ENCODE measurements at regions not wholly inside any gene's neighbourhood (a gene's known extent, or its start where the extent isn't known, plus 50 kb on each side); places are given as distances from the start of the nearest gene placed in this dataset.

- TF ChIP-seq CTCF (IDR thresholded peaks at IDR 0.05; ENCODE audit: poor library complexity, severe bottlenecking): no peak
- no peak for TF ChIP-seq SMC3 (conservative IDR thresholded peaks at IDR 0.05; ENCODE audit: poor library complexity)
- no peak for TF ChIP-seq TAF1 (IDR thresholded peaks at IDR 0.05; ENCODE audit: low read depth)
- no peak for TF ChIP-seq EZH2 (IDR thresholded peaks at IDR 0.05; ENCODE audit: borderline replicate concordance, insufficient read depth, low read length, poor library complexity, severe bottlenecking)
- TF ChIP-seq EP300 (conservative IDR thresholded peaks at IDR 0.05; ENCODE audit: poor library complexity, severe bottlenecking): no peak
- TF ChIP-seq MXI1 (conservative IDR thresholded peaks at IDR 0.05; ENCODE audit: poor library complexity, severe bottlenecking): no peak
- no peak for TF ChIP-seq POLR2AphosphoS5 (IDR thresholded peaks at IDR 0.05)
These were observed 68.7 kb upstream of the CMC1 start for GRCh38 chr3:28172748-28173147.
